ENCODE measurements at regions not wholly inside any gene's neighbourhood (a gene's known extent, or its start where the extent isn't known, plus 50 kb on each side); places are given as distances from the start of the nearest gene placed in this dataset.
A peak's percentile ranks its signal among the peaks of the same experiment; 100 is the strongest.

DNA sequence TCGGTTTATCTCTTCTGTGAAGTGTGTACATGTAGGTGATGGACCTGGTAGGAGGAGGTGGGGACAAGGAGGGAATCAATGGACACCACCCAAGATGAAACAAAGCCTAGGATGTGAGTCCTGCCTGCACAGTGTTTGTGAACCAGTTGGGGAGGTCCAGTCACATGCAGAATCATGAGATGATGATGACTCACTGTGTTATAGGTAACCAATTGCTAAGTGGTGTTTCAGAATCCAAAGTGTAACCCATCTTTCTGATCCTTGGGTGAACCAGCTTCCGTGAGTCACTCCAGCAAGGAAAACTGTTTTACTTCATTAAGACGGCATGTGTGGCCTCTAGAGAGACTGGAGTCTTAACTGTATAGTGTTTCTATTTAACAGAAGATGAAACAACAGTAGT is 57.9 kb upstream of the HPF1 start:
- H3K27ac ChIP-seq = no peak overlapping the region
- no peaks in the 10 kb centered on the region for H3K4me1 ChIP-seq
- peaks cover 0 to 12% (median 0%) of the 10 kb centered on the region in 4 donors for H3K27me3 ChIP-seq
- no peaks in the 10 kb centered on the region for H3K36me3 ChIP-seq
- 41 to 48% methylated on average over 3 of the region's 3 CpGs for WGBS, 2 donors
- no peak overlapping the region for H3K4me3 ChIP-seq
- H3K9me3 ChIP-seq = no peaks in the 10 kb centered on the region
- no peak for TF ChIP-seq POLR2A (IDR thresholded peaks at IDR 0.05)
- TF ChIP-seq CTCF (IDR thresholded peaks at IDR 0.05) = no peak
- intact Hi-C loops (cut with DNase I) = no loop called here
- DNase-seq = no peak

GRCh38 chr4:169811476-169811875 is 53.7 kb upstream of the HPF1 start:
- Histone ChIP-seq H3K9me3 (no peaks in the 10 kb centered on the region), H3K4me1 (no peaks in the 10 kb centered on the region), H3K27me3 (peaks cover 0 to 20% (median 0%) of the 10 kb centered on the region in 4 donors), H3K4me3 (no peak overlapping the region), H3K27ac (no peak overlapping the region), H3K36me3 (no peaks in the 10 kb centered on the region)
- DNase-seq = no peak
- WGBS, 2 donors = 33 to 38% methylated on average over 2 of the region's 2 CpGs
- intact Hi-C loops (cut with DNase I) = no loop called here
- no peak for TF ChIP-seq CTCF (IDR thresholded peaks at IDR 0.05)
- no peak for TF ChIP-seq POLR2A (IDR thresholded peaks at IDR 0.05)

GRCh38 chr4:169810325-169811323 is 52.9 kb upstream of the HPF1 start:
- intact Hi-C loops (cut with DNase I) = no loop called here
- Histone ChIP-seq H3K9me3 (peaks cover 0 to 3% (median 0%) of the 10 kb centered on the region in 3 donors), H3K4me3 (no peak overlapping the region), H3K4me1 (no peaks in the 10 kb centered on the region), H3K27me3 (peaks cover 0 to 23% (median 0%) of the 10 kb centered on the region in 4 donors), H3K36me3 (no peaks in the 10 kb centered on the region), H3K27ac (no peak overlapping the region)
- TF ChIP-seq POLR2A (IDR thresholded peaks at IDR 0.05) = no peak
- peak; percentile 57 to 88 (median 76) for TF ChIP-seq CTCF (IDR thresholded peaks at IDR 0.05)
- DNase-seq = no peak
- 35 to 42% methylated on average over 6 of the region's 6 CpGs for WGBS, 2 donors

GRCh38 chr4:169807934-169808509 is 50.3 kb upstream of the HPF1 start:
- WGBS, 2 donors = 49 to 53% methylated on average over 5 of the region's 5 CpGs
- no peak for TF ChIP-seq POLR2A (IDR thresholded peaks at IDR 0.05)
- no peak for TF ChIP-seq CTCF (IDR thresholded peaks at IDR 0.05)
- H3K4me3 ChIP-seq = no peak overlapping the region
- DNase-seq = no peak
- H3K36me3 ChIP-seq = no peaks in the 10 kb centered on the region
- no peak overlapping the region for H3K27ac ChIP-seq
- intact Hi-C loops (cut with DNase I) = loop anchor here (5.0 kb wide), 1 partner anchor 244 kb away; no protein-coding TSS in a partner anchor
- peaks cover 0 to 7% (median 0%) of the 10 kb centered on the region in 3 donors for H3K9me3 ChIP-seq
- H3K4me1 ChIP-seq = no peaks in the 10 kb centered on the region
- peaks cover 0 to 15% (median 0%) of the 10 kb centered on the region in 4 donors for H3K27me3 ChIP-seq

Data from esophagus squamous epithelium (tissue), 5 donors.